HG02852 (cell line): ENCODE measurements at regions not wholly inside any gene's neighbourhood (a gene's known extent, or its start where the extent isn't known, plus 50 kb on each side); places are given as distances from the start of the nearest gene placed in this dataset.

ENCODE experiments used
- ATAC-seq: cut with Tn5 transposase; IDR thresholded peaks from one replicate; pipeline ENCODE4 v1.9.1; 2021; ENCODE audit warnings: mild to moderate bottlenecking, moderate library complexity; ENCODE audit not compliant: unreplicated experiment

GRCh38 chr4:141576585-141577110 lies 59.7 kb upstream of the IL15 start:
- no peak for ATAC-seq

- no peak for ATAC-seq
These were observed 57.9 kb upstream of the IL15 start for GRCh38 chr4:141578451-141578850.

- ATAC-seq: no peak
These were observed 55.9 kb upstream of the IL15 start for GRCh38 chr4:141580523-141580922.
